GM23338 (cell line): ENCODE measurements at regions not wholly inside any gene's neighbourhood (a gene's known extent, or its start where the extent isn't known, plus 50 kb on each side); places are given as distances from the start of the nearest gene placed in this dataset.

Experiments used
- ATAC-seq: fragments of 200-7000 bp; cut with Tn5 transposase; 3 replicates; pipeline ENCODE4 v1.9.1; 2020
- DNase-seq: peaks from one replicate; pipeline ENCODE4 v3.0.0-alpha.2; 2015; ENCODE audit warnings: low spot score
- H2AFZ ChIP-seq: fragments of 200-600 bp; sonication (generic); 2 replicates; pipeline ENCODE4 v1.8.0; 2016; ENCODE audit warnings: antibody characterized with exemption, mild to moderate bottlenecking, moderate library complexity
- H3F3A ChIP-seq: fragments of 200-600 bp; sonication (generic); replicated peaks from 2 replicates; pipeline ENCODE4 v1.8.0; 2017; ENCODE audit warnings: antibody characterized with exemption, mixed run types, low read depth
- H3K27ac ChIP-seq: fragments of 200-600 bp; sonication (generic); 2 replicates; pipeline ENCODE4 v1.6.1; 2016; ENCODE audit warnings: low read depth
- H3K27me3 ChIP-seq: fragments of 200-600 bp; sonication (generic); 2 replicates; pipeline ENCODE4 v1.8.0; 2016; ENCODE audit warnings: mild to moderate bottlenecking, mixed run types, moderate library complexity; ENCODE audit not compliant: insufficient read depth
- H3K36me3 ChIP-seq: fragments of 200-600 bp; sonication (generic); 2 replicates; pipeline ENCODE4 v1.8.0; 2016; ENCODE audit warnings: mild to moderate bottlenecking; ENCODE audit not compliant: insufficient read depth
- H3K4me1 ChIP-seq: fragments of 200-600 bp; sonication (generic); 2 replicates; pipeline ENCODE4 v1.8.0; 2016; ENCODE audit warnings: mild to moderate bottlenecking, moderate library complexity; ENCODE audit not compliant: insufficient read depth
- H3K4me2 ChIP-seq: fragments of 200-600 bp; sonication (generic); 2 replicates; pipeline ENCODE4 v1.7.1; 2017; ENCODE audit warnings: mixed run types
- H3K4me3 ChIP-seq: fragments of 200-600 bp; sonication (generic); 2 replicates; pipeline ENCODE4 v1.6.1; 2016; ENCODE audit warnings: mixed run types
- H3K79me2 ChIP-seq: fragments of 200-600 bp; sonication (generic); replicated peaks from 2 replicates; pipeline ENCODE4 v1.8.0; 2017; ENCODE audit warnings: mild to moderate bottlenecking; ENCODE audit not compliant: insufficient read depth
- H3K9me2 ChIP-seq: fragments of 200-600 bp; sonication (generic); 2 replicates; pipeline ENCODE4 v1.8.0; 2017; ENCODE audit not compliant: insufficient read depth
- H4K20me1 ChIP-seq: fragments of 200-600 bp; sonication (generic); replicated peaks from 2 replicates; pipeline ENCODE4 v1.8.0; 2017; ENCODE audit warnings: mild to moderate bottlenecking; ENCODE audit not compliant: insufficient read depth
- H3K27ac Mint-ChIP-seq: 2 replicates; pipeline ENCODE4 v1.8.0; 2020; ENCODE audit warnings: inconsistent platforms, mild to moderate bottlenecking, moderate library complexity, mixed read lengths
- H3K27me3 Mint-ChIP-seq: 3 replicates; pipeline ENCODE4 v1.8.0; 2022; ENCODE audit warnings: low read depth, mild to moderate bottlenecking, moderate library complexity, mixed read lengths, inconsistent platforms; ENCODE audit not compliant: insufficient read depth, poor library complexity
- H3K36me3 Mint-ChIP-seq: 3 replicates; pipeline ENCODE4 v1.8.0; 2021; ENCODE audit warnings: low read depth, mild to moderate bottlenecking, inconsistent platforms, moderate library complexity, mixed read lengths
- H3K4me1 Mint-ChIP-seq: 3 replicates; pipeline ENCODE4 v1.8.0; 2020; ENCODE audit warnings: mild to moderate bottlenecking, inconsistent platforms, mixed read lengths
- H3K4me3 Mint-ChIP-seq: 3 replicates; pipeline ENCODE4 v1.8.0; 2021; ENCODE audit warnings: moderate library complexity, mild to moderate bottlenecking, inconsistent platforms, mixed read lengths
- H3K9me3 Mint-ChIP-seq: 3 replicates; pipeline ENCODE4 v1.8.0; 2020; ENCODE audit warnings: moderate library complexity, mild to moderate bottlenecking, inconsistent platforms, mixed read lengths
- CREB1 ChIP-seq: fragments of 250-450 bp; sonication (Bioruptor Pico); IDR thresholded peaks from 2 replicates; pipeline ENCODE4 v1.5.0; 2020; ENCODE audit warnings: low read depth, mild to moderate bottlenecking, moderate library complexity
- EZH2 ChIP-seq: fragments of 200-600 bp; sonication (generic); IDR thresholded peaks from one replicate; pipeline ENCODE4 v1.8.0; 2017; ENCODE audit warnings: antibody characterized with exemption, mild to moderate bottlenecking, low read depth; ENCODE audit not compliant: unreplicated experiment
- EZH2phosphoT487 ChIP-seq: fragments of 200-600 bp; sonication (generic); IDR thresholded peaks from one replicate; pipeline ENCODE4 v1.8.1; 2018; ENCODE audit warnings: antibody characterized with exemption; ENCODE audit not compliant: unreplicated experiment
- JUNB ChIP-seq: IDR thresholded peaks from one replicate; pipeline ENCODE4 v1.6.1; 2016; ENCODE audit warnings: antibody characterized with exemption; ENCODE audit not compliant: unreplicated experiment
- NANOG ChIP-seq: IDR thresholded peaks from 2 replicates; pipeline ENCODE4 v1.6.1; 2016; ENCODE audit warnings: antibody characterized with exemption, borderline replicate concordance
- POLR2AphosphoS5 ChIP-seq: IDR thresholded peaks from 2 replicates; pipeline ENCODE4 v1.6.1; 2016; ENCODE audit warnings: antibody characterized with exemption, low read depth
- STAT1 ChIP-seq: IDR thresholded peaks from one replicate; pipeline ENCODE4 v1.6.1; 2016; ENCODE audit warnings: antibody characterized with exemption; ENCODE audit not compliant: unreplicated experiment
- ZNF114 ChIP-seq: fragments of 250-450 bp; sonication (Bioruptor Pico); IDR thresholded peaks from 2 replicates; pipeline ENCODE4 v1.5.0; 2020; ENCODE audit warnings: mild to moderate bottlenecking, moderate library complexity
- ZNF331 ChIP-seq: fragments of 250-450 bp; sonication (Bioruptor Pico); IDR thresholded peaks from 2 replicates; pipeline ENCODE4 v1.5.0; 2020; ENCODE audit warnings: low read depth, mild to moderate bottlenecking, moderate library complexity
- TF ChIP-seq, protein P1 (sequence below): fragments of 250-450 bp; sonication (Bioruptor Pico); IDR thresholded peaks from 2 replicates; pipeline ENCODE4 v1.5.0; 2020; ENCODE audit warnings: mild to moderate bottlenecking, moderate library complexity
- TF ChIP-seq, protein P2 (sequence below): IDR thresholded peaks from 2 replicates; pipeline ENCODE4 v1.6.1; 2016; ENCODE audit warnings: antibody characterized with exemption
- TF ChIP-seq, protein P3 (sequence below): IDR thresholded peaks from one replicate; pipeline ENCODE4 v1.6.1; 2018; ENCODE audit warnings: antibody characterized with exemption; ENCODE audit not compliant: unreplicated experiment
- TF ChIP-seq, protein P4 (sequence below), 2 experiments: fragments of 200-600 bp in 1 of 2; sonication (generic) in 1 of 2; conservative IDR thresholded peaks; 2 replicates each; pipeline versions ENCODE4 v1.5.1 to v1.6.1; 2016 to 2017; ENCODE audit warnings: antibody characterized with exemption in 2 of 2, low read depth in 2 of 2, mild to moderate bottlenecking in 2 of 2, moderate library complexity in 1 of 2

GRCh38 chr5:66368811-66369210 lies 224.7 kb downstream of the SREK1 start:
- H3K79me2 ChIP-seq: no peaks in the 10 kb centered on the region
- Mint-ChIP-seq H3K36me3 (no peaks in the 10 kb centered on the region), H3K27ac (no peak overlapping the region), H3K4me3 (no peak overlapping the region), H3K4me1 (0 out of 3 replicates have a peak, but pooled peaks cover 3% of the 10 kb centered on the region), H3K27me3 (peaks cover 5% of the 10 kb centered on the region), H3K9me3 (no peaks in the 10 kb centered on the region)
- no peak overlapping the region for H3K4me3 ChIP-seq
- no peaks in the 10 kb centered on the region for H3K27me3 ChIP-seq
- no peaks in the 10 kb centered on the region for H3K36me3 ChIP-seq
- DNase-seq (no peak), ATAC-seq (no peak)
- peaks cover 12% of the 10 kb centered on the region for H3K9me2 ChIP-seq
- no peaks in the 10 kb centered on the region for H3F3A ChIP-seq
- no peaks in the 10 kb centered on the region for H3K4me1 ChIP-seq
- H2AFZ ChIP-seq: no peak overlapping the region
- no peak overlapping the region for H3K27ac ChIP-seq
- H4K20me1 ChIP-seq: no peaks in the 10 kb centered on the region
- H3K4me2 ChIP-seq: no peak overlapping the region
- TF ChIP-seq, protein P1, sequence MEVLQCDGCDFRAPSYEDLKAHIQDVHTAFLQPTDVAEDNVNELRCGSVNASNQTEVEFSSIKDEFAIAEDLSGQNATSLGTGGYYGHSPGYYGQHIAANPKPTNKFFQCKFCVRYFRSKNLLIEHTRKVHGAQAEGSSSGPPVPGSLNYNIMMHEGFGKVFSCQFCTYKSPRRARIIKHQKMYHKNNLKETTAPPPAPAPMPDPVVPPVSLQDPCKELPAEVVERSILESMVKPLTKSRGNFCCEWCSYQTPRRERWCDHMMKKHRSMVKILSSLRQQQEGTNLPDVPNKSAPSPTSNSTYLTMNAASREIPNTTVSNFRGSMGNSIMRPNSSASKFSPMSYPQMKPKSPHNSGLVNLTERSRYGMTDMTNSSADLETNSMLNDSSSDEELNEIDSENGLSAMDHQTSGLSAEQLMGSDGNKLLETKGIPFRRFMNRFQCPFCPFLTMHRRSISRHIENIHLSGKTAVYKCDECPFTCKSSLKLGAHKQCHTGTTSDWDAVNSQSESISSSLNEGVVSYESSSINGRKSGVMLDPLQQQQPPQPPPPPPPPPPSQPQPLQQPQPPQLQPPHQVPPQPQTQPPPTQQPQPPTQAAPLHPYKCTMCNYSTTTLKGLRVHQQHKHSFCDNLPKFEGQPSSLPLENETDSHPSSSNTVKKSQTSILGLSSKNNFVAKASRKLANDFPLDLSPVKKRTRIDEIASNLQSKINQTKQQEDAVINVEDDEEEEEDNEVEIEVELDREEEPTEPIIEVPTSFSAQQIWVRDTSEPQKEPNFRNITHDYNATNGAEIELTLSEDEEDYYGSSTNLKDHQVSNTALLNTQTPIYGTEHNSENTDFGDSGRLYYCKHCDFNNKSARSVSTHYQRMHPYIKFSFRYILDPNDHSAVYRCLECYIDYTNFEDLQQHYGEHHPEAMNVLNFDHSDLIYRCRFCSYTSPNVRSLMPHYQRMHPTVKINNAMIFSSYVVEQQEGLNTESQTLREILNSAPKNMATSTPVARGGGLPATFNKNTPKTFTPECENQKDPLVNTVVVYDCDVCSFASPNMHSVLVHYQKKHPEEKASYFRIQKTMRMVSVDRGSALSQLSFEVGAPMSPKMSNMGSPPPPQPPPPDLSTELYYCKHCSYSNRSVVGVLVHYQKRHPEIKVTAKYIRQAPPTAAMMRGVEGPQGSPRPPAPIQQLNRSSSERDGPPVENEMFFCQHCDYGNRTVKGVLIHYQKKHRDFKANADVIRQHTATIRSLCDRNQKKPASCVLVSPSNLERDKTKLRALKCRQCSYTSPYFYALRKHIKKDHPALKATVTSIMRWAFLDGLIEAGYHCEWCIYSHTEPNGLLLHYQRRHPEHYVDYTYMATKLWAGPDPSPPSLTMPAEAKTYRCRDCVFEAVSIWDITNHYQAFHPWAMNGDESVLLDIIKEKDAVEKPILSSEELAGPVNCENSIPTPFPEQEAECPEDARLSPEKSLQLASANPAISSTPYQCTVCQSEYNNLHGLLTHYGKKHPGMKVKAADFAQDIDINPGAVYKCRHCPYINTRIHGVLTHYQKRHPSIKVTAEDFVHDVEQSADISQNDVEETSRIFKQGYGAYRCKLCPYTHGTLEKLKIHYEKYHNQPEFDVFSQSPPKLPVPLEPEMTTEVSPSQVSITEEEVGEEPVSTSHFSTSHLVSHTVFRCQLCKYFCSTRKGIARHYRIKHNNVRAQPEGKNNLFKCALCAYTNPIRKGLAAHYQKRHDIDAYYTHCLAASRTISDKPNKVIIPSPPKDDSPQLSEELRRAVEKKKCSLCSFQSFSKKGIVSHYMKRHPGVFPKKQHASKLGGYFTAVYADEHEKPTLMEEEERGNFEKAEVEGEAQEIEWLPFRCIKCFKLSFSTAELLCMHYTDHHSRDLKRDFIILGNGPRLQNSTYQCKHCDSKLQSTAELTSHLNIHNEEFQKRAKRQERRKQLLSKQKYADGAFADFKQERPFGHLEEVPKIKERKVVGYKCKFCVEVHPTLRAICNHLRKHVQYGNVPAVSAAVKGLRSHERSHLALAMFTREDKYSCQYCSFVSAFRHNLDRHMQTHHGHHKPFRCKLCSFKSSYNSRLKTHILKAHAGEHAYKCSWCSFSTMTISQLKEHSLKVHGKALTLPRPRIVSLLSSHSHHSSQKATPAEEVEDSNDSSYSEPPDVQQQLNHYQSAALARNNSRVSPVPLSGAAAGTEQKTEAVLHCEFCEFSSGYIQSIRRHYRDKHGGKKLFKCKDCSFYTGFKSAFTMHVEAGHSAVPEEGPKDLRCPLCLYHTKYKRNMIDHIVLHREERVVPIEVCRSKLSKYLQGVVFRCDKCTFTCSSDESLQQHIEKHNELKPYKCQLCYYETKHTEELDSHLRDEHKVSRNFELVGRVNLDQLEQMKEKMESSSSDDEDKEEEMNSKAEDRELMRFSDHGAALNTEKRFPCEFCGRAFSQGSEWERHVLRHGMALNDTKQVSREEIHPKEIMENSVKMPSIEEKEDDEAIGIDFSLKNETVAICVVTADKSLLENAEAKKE (CRISPR knock-in tag): no peak
- TF ChIP-seq ZNF331 (CRISPR knock-in tag): no peak
- TF ChIP-seq EZH2phosphoT487: no peak
- TF ChIP-seq, protein P2, sequence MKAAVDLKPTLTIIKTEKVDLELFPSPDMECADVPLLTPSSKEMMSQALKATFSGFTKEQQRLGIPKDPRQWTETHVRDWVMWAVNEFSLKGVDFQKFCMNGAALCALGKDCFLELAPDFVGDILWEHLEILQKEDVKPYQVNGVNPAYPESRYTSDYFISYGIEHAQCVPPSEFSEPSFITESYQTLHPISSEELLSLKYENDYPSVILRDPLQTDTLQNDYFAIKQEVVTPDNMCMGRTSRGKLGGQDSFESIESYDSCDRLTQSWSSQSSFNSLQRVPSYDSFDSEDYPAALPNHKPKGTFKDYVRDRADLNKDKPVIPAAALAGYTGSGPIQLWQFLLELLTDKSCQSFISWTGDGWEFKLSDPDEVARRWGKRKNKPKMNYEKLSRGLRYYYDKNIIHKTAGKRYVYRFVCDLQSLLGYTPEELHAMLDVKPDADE: no peak
- TF ChIP-seq CREB1: no peak
- no peak for TF ChIP-seq STAT1
- TF ChIP-seq, protein P3, sequence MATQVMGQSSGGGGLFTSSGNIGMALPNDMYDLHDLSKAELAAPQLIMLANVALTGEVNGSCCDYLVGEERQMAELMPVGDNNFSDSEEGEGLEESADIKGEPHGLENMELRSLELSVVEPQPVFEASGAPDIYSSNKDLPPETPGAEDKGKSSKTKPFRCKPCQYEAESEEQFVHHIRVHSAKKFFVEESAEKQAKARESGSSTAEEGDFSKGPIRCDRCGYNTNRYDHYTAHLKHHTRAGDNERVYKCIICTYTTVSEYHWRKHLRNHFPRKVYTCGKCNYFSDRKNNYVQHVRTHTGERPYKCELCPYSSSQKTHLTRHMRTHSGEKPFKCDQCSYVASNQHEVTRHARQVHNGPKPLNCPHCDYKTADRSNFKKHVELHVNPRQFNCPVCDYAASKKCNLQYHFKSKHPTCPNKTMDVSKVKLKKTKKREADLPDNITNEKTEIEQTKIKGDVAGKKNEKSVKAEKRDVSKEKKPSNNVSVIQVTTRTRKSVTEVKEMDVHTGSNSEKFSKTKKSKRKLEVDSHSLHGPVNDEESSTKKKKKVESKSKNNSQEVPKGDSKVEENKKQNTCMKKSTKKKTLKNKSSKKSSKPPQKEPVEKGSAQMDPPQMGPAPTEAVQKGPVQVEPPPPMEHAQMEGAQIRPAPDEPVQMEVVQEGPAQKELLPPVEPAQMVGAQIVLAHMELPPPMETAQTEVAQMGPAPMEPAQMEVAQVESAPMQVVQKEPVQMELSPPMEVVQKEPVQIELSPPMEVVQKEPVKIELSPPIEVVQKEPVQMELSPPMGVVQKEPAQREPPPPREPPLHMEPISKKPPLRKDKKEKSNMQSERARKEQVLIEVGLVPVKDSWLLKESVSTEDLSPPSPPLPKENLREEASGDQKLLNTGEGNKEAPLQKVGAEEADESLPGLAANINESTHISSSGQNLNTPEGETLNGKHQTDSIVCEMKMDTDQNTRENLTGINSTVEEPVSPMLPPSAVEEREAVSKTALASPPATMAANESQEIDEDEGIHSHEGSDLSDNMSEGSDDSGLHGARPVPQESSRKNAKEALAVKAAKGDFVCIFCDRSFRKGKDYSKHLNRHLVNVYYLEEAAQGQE: no peak
- TF ChIP-seq ZNF114 (CRISPR knock-in tag): no peak
- TF ChIP-seq JUNB: no peak
- no peak for TF ChIP-seq EZH2
- TF ChIP-seq NANOG: no peak
- TF ChIP-seq POLR2AphosphoS5: no peak
- TF ChIP-seq, protein P4, sequence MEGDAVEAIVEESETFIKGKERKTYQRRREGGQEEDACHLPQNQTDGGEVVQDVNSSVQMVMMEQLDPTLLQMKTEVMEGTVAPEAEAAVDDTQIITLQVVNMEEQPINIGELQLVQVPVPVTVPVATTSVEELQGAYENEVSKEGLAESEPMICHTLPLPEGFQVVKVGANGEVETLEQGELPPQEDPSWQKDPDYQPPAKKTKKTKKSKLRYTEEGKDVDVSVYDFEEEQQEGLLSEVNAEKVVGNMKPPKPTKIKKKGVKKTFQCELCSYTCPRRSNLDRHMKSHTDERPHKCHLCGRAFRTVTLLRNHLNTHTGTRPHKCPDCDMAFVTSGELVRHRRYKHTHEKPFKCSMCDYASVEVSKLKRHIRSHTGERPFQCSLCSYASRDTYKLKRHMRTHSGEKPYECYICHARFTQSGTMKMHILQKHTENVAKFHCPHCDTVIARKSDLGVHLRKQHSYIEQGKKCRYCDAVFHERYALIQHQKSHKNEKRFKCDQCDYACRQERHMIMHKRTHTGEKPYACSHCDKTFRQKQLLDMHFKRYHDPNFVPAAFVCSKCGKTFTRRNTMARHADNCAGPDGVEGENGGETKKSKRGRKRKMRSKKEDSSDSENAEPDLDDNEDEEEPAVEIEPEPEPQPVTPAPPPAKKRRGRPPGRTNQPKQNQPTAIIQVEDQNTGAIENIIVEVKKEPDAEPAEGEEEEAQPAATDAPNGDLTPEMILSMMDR (conservative IDR thresholded peaks at IDR 0.05; ENCODE audit: low read depth in 2 of 2): no peak
